Kidney (tissue), 13 donors: ENCODE measurements at regions not wholly inside any gene's neighbourhood (a gene's known extent, or its start where the extent isn't known, plus 50 kb on each side); places are given as distances from the start of the nearest gene placed in this dataset.

Source experiments
- DNase-seq, 5 donors: peaks; one replicate each; pipeline ENCODE4 v3.0.0-alpha.2; 2013 to 2020
- FAIRE-seq: peaks from 2 replicates; lab custom pipeline; 2012; peaks lifted over from hg19 to GRCh38; lab: Jason Lieb, UNC
- H3K27ac ChIP-seq, 2 donors: one replicate each; pipeline ENCODE4 v1.7.0; 2013; ENCODE audit warnings: low read depth in 2 of 2, low read length in 2 of 2, inconsistent platforms in 1 of 2
- H3K27me3 ChIP-seq: one replicate; pipeline ENCODE4 v1.7.1; 2013; ENCODE audit warnings: low read length, inconsistent platforms; ENCODE audit not compliant: control insufficient read depth, insufficient read depth
- H3K36me3 ChIP-seq, 3 donors: one replicate each; pipeline versions ENCODE4 v1.7.0 to v1.7.1; 2013; ENCODE audit warnings: low read length in 3 of 3, control low read depth in 1 of 3, inconsistent platforms in 1 of 3; ENCODE audit not compliant: insufficient read depth in 3 of 3, control insufficient read depth in 2 of 3
- H3K4me1 ChIP-seq, 3 donors: one replicate each; pipeline versions ENCODE4 v1.7.0 to v1.7.1; 2013; ENCODE audit warnings: low read length in 3 of 3, inconsistent platforms in 1 of 3, low read depth in 1 of 3; ENCODE audit not compliant: control insufficient read depth in 2 of 3, insufficient read depth in 2 of 3
- H3K4me3 ChIP-seq, 3 donors: one replicate each; pipeline versions ENCODE4 v1.7.0 to v1.8.1; 2013; ENCODE audit warnings: low read length in 3 of 3, control low read depth in 1 of 3, inconsistent platforms in 1 of 3
- H3K9ac ChIP-seq, 3 donors: one replicate each; pipeline versions ENCODE4 v1.7.0 to v1.7.1; 2013; ENCODE audit warnings: low read length in 3 of 3, control low read depth in 1 of 3, inconsistent platforms in 1 of 3
- H3K9me3 ChIP-seq, 3 donors: one replicate each; pipeline versions ENCODE4 v1.7.0 to v1.7.1; 2013; ENCODE audit warnings: low read length in 3 of 3, control low read depth in 1 of 3, inconsistent platforms in 1 of 3; ENCODE audit not compliant: control insufficient read depth in 2 of 3, insufficient read depth in 1 of 3
- intact Hi-C: fragments of 100-400 bp; cut with DNase I; formaldehyde crosslinking; loops from one replicate; pipeline ENCODE4 v1.11.1; 2022
- TF ChIP-seq, protein P1 (sequence below): IDR thresholded peaks from 3 replicates; pipeline ENCODE4 v1.5.1; 2012; ENCODE audit warnings: mild to moderate bottlenecking, moderate library complexity, borderline replicate concordance; ENCODE audit not compliant: insufficient read depth; ENCODE audit errors: extremely low read depth
- donor health status: control.
- donor health status: control.
- donor health status: control.
- donor health status: control.
- donor health status: control.
- donor health status: DM: yes; HTN: yes; CAD: no.
- donor health status: Normal renal cell carcinoma (clear cell type).

- Histone ChIP-seq H3K27ac (no peak overlapping the region), H3K27me3 (no peaks in the 10 kb centered on the region), H3K4me1 (no peaks in the 10 kb centered on the region), H3K4me3 (no peak overlapping the region), H3K9ac (no peak overlapping the region), H3K9me3 (no peaks in the 10 kb centered on the region), H3K36me3 (no peaks in the 10 kb centered on the region)
- FAIRE-seq = no peak
- TF ChIP-seq, protein P1, sequence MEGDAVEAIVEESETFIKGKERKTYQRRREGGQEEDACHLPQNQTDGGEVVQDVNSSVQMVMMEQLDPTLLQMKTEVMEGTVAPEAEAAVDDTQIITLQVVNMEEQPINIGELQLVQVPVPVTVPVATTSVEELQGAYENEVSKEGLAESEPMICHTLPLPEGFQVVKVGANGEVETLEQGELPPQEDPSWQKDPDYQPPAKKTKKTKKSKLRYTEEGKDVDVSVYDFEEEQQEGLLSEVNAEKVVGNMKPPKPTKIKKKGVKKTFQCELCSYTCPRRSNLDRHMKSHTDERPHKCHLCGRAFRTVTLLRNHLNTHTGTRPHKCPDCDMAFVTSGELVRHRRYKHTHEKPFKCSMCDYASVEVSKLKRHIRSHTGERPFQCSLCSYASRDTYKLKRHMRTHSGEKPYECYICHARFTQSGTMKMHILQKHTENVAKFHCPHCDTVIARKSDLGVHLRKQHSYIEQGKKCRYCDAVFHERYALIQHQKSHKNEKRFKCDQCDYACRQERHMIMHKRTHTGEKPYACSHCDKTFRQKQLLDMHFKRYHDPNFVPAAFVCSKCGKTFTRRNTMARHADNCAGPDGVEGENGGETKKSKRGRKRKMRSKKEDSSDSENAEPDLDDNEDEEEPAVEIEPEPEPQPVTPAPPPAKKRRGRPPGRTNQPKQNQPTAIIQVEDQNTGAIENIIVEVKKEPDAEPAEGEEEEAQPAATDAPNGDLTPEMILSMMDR = no peak
- intact Hi-C loops = no loop called here
- DNase-seq = peak in 1 of 5 donors; percentile 0
Observed at GRCh38 chr12:33724867-33725266, 285.2 kb upstream of the SYT10 start.

DNA sequence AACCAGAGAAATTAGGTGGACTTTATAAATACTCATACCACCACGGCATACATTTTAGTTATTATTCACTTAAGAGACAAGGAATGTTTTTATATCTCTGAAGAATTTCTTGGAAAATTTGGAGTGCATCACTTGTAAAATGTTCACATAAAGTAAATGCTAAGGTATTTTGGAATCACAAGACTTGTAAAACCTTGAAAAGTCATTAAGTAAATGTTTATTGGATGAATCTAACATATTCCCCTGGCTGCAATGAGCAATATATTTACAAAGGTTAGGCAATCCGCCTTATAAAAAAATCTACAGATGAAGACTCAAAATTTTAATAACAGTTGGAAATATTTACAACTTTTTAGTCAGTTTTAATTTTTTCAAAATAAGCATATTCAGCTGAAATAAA lies 287.4 kb upstream of the ALG10 start:
- intact Hi-C loops = no loop called here
- FAIRE-seq = no peak
- no peaks in the 10 kb centered on the region for H3K4me1 ChIP-seq

GRCh38 chr12:33752854-33753253 lies 269.4 kb upstream of the ALG10 start:
- intact Hi-C loops = no loop called here
- Histone ChIP-seq H3K4me3 (no peak overlapping the region), H3K27ac (no peak overlapping the region), H3K36me3 (no peaks in the 10 kb centered on the region), H3K27me3 (no peaks in the 10 kb centered on the region), H3K4me1 (no peaks in the 10 kb centered on the region), H3K9ac (no peak overlapping the region), H3K9me3 (no peaks in the 10 kb centered on the region)
- DNase-seq = no peak
- TF ChIP-seq, protein P1 = no peak
- FAIRE-seq = no peak

More for the DNA sequence above, 287.4 kb upstream of the ALG10 start:
- H3K27ac ChIP-seq = no peak overlapping the region
- H3K4me3 ChIP-seq = no peak overlapping the region
- H3K9me3 ChIP-seq = peaks cover 0 to 3% (median 0%) of the 10 kb centered on the region in 3 donors
- no peak for DNase-seq
- no peaks in the 10 kb centered on the region for H3K27me3 ChIP-seq
- no peak overlapping the region for H3K9ac ChIP-seq
- no peaks in the 10 kb centered on the region for H3K36me3 ChIP-seq
- TF ChIP-seq, protein P1 = no peak

DNA sequence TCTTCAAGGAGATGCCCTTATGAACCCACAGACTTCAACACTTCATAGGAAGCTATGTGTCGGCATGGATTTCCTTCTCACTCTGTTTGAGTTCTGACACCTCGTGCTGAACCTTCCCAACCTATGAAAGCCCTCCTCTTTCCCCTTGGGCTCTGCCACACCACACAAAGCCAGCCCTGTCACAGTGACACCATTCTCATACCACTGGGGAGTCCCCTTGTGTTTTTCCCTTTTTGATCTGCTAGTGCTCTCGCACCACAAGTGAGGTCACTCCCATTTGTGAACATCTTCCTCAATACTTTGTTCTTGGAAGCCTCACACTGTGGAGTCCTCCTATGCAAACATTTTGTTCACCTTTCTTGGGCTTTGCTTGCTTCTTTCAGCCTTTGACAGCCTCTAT lies 264.6 kb upstream of the ALG10 start:
- FAIRE-seq (no peak), DNase-seq (no peak)
- TF ChIP-seq, protein P1 = no peak
- Histone ChIP-seq H3K27me3 (no peaks in the 10 kb centered on the region), H3K4me1 (no peaks in the 10 kb centered on the region), H3K36me3 (no peaks in the 10 kb centered on the region), H3K9me3 (no peaks in the 10 kb centered on the region), H3K4me3 (no peak overlapping the region), H3K27ac (no peak overlapping the region), H3K9ac (no peak overlapping the region)
- intact Hi-C loops = no loop called here
